ENCODE measurements at regions not wholly inside any gene's neighbourhood (a gene's known extent, or its start where the extent isn't known, plus 50 kb on each side); places are given as distances from the start of the nearest gene placed in this dataset.

GRCh38 chr4:23166919-23167318 is 474.2 kb downstream of the GBA3 start:
- no peak for DNase-seq (ENCODE audit: low read depth in 2 of 2)

- DNase-seq (ENCODE audit: low read depth in 2 of 2), result no peak
Measured at GRCh38 chr4:23166407-23166806, 473.7 kb downstream of the GBA3 start.

GRCh38 chr4:23165669-23166068 is 472.9 kb downstream of the GBA3 start:
- no peak for DNase-seq (ENCODE audit: low read depth in 2 of 2)

- DNase-seq (ENCODE audit: low read depth in 2 of 2), result no peak
Measured at GRCh38 chr4:23163647-23164436, 471.1 kb downstream of the GBA3 start.

GRCh38 chr4:23162275-23162674 is 469.5 kb downstream of the GBA3 start:
- no peak for DNase-seq (ENCODE audit: low read depth in 2 of 2)

GRCh38 chr4:23161787-23162186 is 469.1 kb downstream of the GBA3 start:
- DNase-seq (ENCODE audit: low read depth in 2 of 2), result no peak

- no peak for DNase-seq (ENCODE audit: low read depth in 2 of 2)
Measured at GRCh38 chr4:23153076-23153475, 460.3 kb downstream of the GBA3 start.

GRCh38 chr4:23149815-23150214 is 457.1 kb downstream of the GBA3 start:
- DNase-seq (ENCODE audit: low read depth in 2 of 2), result no peak

GRCh38 chr4:23144707-23145106 is 452.0 kb downstream of the GBA3 start:
- DNase-seq (ENCODE audit: low read depth in 2 of 2), result no peak

- no peak for DNase-seq (ENCODE audit: low read depth in 2 of 2)
Measured at GRCh38 chr4:23135792-23136645, 443.3 kb downstream of the GBA3 start.

GRCh38 chr4:23134331-23134730 is 441.6 kb downstream of the GBA3 start:
- DNase-seq (ENCODE audit: low read depth in 2 of 2), result no peak

- no peak for DNase-seq (ENCODE audit: low read depth in 2 of 2)
Measured at GRCh38 chr4:23130845-23131244, 438.1 kb downstream of the GBA3 start.

GRCh38 chr4:23125118-23125517 is 432.4 kb downstream of the GBA3 start:
- DNase-seq (ENCODE audit: low read depth in 2 of 2), result no peak

GRCh38 chr4:23122666-23123400 is 430.1 kb downstream of the GBA3 start:
- no peak for DNase-seq (ENCODE audit: low read depth in 2 of 2)

GRCh38 chr4:23120374-23120773 is 427.6 kb downstream of the GBA3 start:
- DNase-seq (ENCODE audit: low read depth in 2 of 2), result no peak

- DNase-seq (ENCODE audit: low read depth in 2 of 2), result no peak
Measured at GRCh38 chr4:23117826-23118225, 425.1 kb downstream of the GBA3 start.

- no peak for DNase-seq (ENCODE audit: low read depth in 2 of 2)
Measured at GRCh38 chr4:23114538-23114937, 421.8 kb downstream of the GBA3 start.

GRCh38 chr4:23113104-23113503 is 420.4 kb downstream of the GBA3 start:
- DNase-seq (ENCODE audit: low read depth in 2 of 2), result no peak

- DNase-seq (ENCODE audit: low read depth in 2 of 2), result no peak
Measured at GRCh38 chr4:23106516-23106915, 413.8 kb downstream of the GBA3 start.

GRCh38 chr4:23105759-23106370 is 413.1 kb downstream of the GBA3 start:
- no peak for DNase-seq (ENCODE audit: low read depth in 2 of 2)

- DNase-seq (ENCODE audit: low read depth in 2 of 2), result no peak
Measured at GRCh38 chr4:23097251-23097650, 404.5 kb downstream of the GBA3 start.

GRCh38 chr4:23091711-23092110 is 399.0 kb downstream of the GBA3 start:
- no peak for DNase-seq (ENCODE audit: low read depth in 2 of 2)
